Neural cell (in vitro differentiated cells): ENCODE measurements at regions not wholly inside any gene's neighbourhood (a gene's known extent, or its start where the extent isn't known, plus 50 kb on each side); places are given as distances from the start of the nearest gene placed in this dataset.

ENCODE experiments used
- H2AFZ ChIP-seq: fragments of 200-600, 300-800 bp; sonication (generic), shearing (Covaris generic); 2 replicates; pipeline ENCODE4 v1.6.0; 2014; ENCODE audit warnings: low read depth, mild to moderate bottlenecking, antibody characterized with exemption, low read length, moderate library complexity
- H3F3A ChIP-seq: fragments of 200-600 bp; shearing (Covaris generic); 2 replicates; pipeline ENCODE4 v1.6.1; 2016; ENCODE audit warnings: mild to moderate bottlenecking, moderate library complexity, mixed read lengths, antibody characterized with exemption, low read length; ENCODE audit not compliant: insufficient read depth, poor library complexity, severe bottlenecking
- H3K27ac ChIP-seq: fragments of 200-600, 300-800 bp; sonication (generic), shearing (Covaris generic); 2 replicates; pipeline ENCODE4 v1.5.1; 2014; ENCODE audit warnings: mild to moderate bottlenecking, low read length, moderate library complexity
- H3K27me3 ChIP-seq: fragments of 300-800, 200-600 bp; sonication (generic), shearing (Covaris generic); 2 replicates; pipeline ENCODE4 v1.6.0; 2014; ENCODE audit warnings: mild to moderate bottlenecking, low read depth, low read length, moderate library complexity; ENCODE audit not compliant: insufficient read depth
- H3K36me3 ChIP-seq: fragments of 300-800, 200-600 bp; sonication (generic), shearing (Covaris generic); 2 replicates; pipeline ENCODE4 v1.5.1; 2014; ENCODE audit warnings: mild to moderate bottlenecking, antibody characterized with exemption, low read length, moderate library complexity; ENCODE audit not compliant: insufficient read depth
- H3K4me2 ChIP-seq: fragments of 300-800, 200-600 bp; sonication (generic), shearing (Covaris generic); 2 replicates; pipeline ENCODE4 v1.6.0; 2014; ENCODE audit warnings: mild to moderate bottlenecking, low read length
- H3K4me3 ChIP-seq: fragments of 300-800, 200-600 bp; sonication (generic), shearing (Covaris generic); 2 replicates; pipeline ENCODE4 v1.5.1; 2014; ENCODE audit warnings: mild to moderate bottlenecking, low read length, moderate library complexity
- H3K79me2 ChIP-seq: fragments of 200-600 bp; shearing (Covaris generic); replicated peaks from 2 replicates; pipeline ENCODE4 v1.6.0; 2014; ENCODE audit warnings: mild to moderate bottlenecking, low read length, moderate library complexity; ENCODE audit not compliant: insufficient read depth
- H3K9ac ChIP-seq: fragments of 300-800, 200-600 bp; sonication (generic), shearing (Covaris generic); 2 replicates; pipeline ENCODE4 v1.6.1; 2016; ENCODE audit warnings: mild to moderate bottlenecking, low read length, mixed read lengths
- H3K9me2 ChIP-seq: fragments of 200-600 bp; shearing (Covaris generic); 2 replicates; pipeline ENCODE4 v1.6.1; 2016; ENCODE audit warnings: mild to moderate bottlenecking, low read length, mixed read lengths; ENCODE audit not compliant: insufficient read depth
- H3K9me3 ChIP-seq: fragments of 200-600, 300-800 bp; sonication (generic), shearing (Covaris generic); 2 replicates; pipeline ENCODE4 v1.6.1; 2016; ENCODE audit warnings: mild to moderate bottlenecking, mixed run types, low read length, moderate library complexity, mixed read lengths
- H4K20me1 ChIP-seq: fragments of 200-600 bp; shearing (Covaris generic); 2 replicates; pipeline ENCODE4 v1.6.1; 2016; ENCODE audit warnings: mild to moderate bottlenecking, mixed run types; ENCODE audit not compliant: insufficient read depth
- EP300 ChIP-seq: fragments of 450-650 bp; conservative IDR thresholded peaks from 2 replicates; pipeline ENCODE4 v1.6.1; 2014; ENCODE audit warnings: antibody characterized with exemption, mild to moderate bottlenecking, moderate library complexity; ENCODE audit not compliant: poor library complexity, severe bottlenecking
- EZH2 ChIP-seq: fragments of 200-600, 300-800 bp; shearing (Covaris generic), sonication (generic); IDR thresholded peaks from 2 replicates; pipeline ENCODE4 v1.6.1; 2014; ENCODE audit warnings: antibody characterized with exemption, low read length, borderline replicate concordance, mild to moderate bottlenecking; ENCODE audit not compliant: insufficient read depth, poor library complexity, severe bottlenecking
- MXI1 ChIP-seq: fragments of 450-650 bp; conservative IDR thresholded peaks from 2 replicates; pipeline ENCODE4 v1.6.1; 2014; ENCODE audit warnings: antibody characterized with exemption, mild to moderate bottlenecking; ENCODE audit not compliant: poor library complexity, severe bottlenecking
- POLR2AphosphoS5 ChIP-seq: IDR thresholded peaks from 2 replicates; pipeline ENCODE4 v1.6.1; 2012
- RAD21 ChIP-seq: fragments of 450-650 bp; conservative IDR thresholded peaks from 2 replicates; pipeline ENCODE4 v1.6.1; 2014; ENCODE audit warnings: antibody characterized with exemption, mild to moderate bottlenecking, moderate library complexity
- SMC3 ChIP-seq: fragments of 450-650 bp; conservative IDR thresholded peaks from 2 replicates; pipeline ENCODE4 v1.6.1; 2014; ENCODE audit warnings: antibody characterized with exemption, mild to moderate bottlenecking, moderate library complexity; ENCODE audit not compliant: poor library complexity
- TAF1 ChIP-seq: IDR thresholded peaks from 2 replicates; pipeline ENCODE4 v1.6.1; 2012; ENCODE audit warnings: low read depth
- TF ChIP-seq, protein P1 (sequence below): fragments of 450-650 bp; IDR thresholded peaks from 2 replicates; pipeline ENCODE4 v1.5.1; 2014; ENCODE audit warnings: antibody characterized with exemption, mild to moderate bottlenecking, moderate library complexity; ENCODE audit not compliant: poor library complexity, severe bottlenecking
- TF ChIP-seq, protein P2 (sequence below): IDR thresholded peaks from 2 replicates; pipeline ENCODE4 v1.6.1; 2012; ENCODE audit warnings: borderline replicate concordance

DNA sequence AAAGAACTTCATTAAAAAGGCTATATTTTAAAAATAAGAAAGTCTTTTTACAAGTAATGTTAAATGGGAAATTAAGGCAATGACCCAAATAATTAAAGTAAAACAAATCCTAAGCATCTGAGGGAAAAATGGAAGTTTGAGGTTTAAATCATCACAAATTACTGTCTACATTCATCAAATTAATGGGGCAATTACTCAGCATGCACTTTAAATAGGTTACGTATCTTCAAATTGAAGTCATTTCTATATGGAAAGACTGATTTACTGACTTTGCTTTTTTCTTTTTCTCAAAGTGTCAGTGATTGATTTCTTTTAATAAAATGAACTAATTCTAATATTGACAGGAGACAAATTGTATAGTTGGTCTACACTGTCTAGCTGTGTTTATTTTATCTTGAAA is 1452.3 kb downstream of the NCAM2 start:
- H3K79me2 ChIP-seq = no peaks in the 10 kb centered on the region
- no peaks in the 10 kb centered on the region for H3K27me3 ChIP-seq
- TF ChIP-seq EP300 (no peak), POLR2AphosphoS5 (no peak), EZH2 (no peak), TAF1 (no peak), MXI1 (no peak), SMC3 (no peak), RAD21 (no peak)
- TF ChIP-seq, protein P1, sequence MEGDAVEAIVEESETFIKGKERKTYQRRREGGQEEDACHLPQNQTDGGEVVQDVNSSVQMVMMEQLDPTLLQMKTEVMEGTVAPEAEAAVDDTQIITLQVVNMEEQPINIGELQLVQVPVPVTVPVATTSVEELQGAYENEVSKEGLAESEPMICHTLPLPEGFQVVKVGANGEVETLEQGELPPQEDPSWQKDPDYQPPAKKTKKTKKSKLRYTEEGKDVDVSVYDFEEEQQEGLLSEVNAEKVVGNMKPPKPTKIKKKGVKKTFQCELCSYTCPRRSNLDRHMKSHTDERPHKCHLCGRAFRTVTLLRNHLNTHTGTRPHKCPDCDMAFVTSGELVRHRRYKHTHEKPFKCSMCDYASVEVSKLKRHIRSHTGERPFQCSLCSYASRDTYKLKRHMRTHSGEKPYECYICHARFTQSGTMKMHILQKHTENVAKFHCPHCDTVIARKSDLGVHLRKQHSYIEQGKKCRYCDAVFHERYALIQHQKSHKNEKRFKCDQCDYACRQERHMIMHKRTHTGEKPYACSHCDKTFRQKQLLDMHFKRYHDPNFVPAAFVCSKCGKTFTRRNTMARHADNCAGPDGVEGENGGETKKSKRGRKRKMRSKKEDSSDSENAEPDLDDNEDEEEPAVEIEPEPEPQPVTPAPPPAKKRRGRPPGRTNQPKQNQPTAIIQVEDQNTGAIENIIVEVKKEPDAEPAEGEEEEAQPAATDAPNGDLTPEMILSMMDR = no peak
- TF ChIP-seq, protein P2, sequence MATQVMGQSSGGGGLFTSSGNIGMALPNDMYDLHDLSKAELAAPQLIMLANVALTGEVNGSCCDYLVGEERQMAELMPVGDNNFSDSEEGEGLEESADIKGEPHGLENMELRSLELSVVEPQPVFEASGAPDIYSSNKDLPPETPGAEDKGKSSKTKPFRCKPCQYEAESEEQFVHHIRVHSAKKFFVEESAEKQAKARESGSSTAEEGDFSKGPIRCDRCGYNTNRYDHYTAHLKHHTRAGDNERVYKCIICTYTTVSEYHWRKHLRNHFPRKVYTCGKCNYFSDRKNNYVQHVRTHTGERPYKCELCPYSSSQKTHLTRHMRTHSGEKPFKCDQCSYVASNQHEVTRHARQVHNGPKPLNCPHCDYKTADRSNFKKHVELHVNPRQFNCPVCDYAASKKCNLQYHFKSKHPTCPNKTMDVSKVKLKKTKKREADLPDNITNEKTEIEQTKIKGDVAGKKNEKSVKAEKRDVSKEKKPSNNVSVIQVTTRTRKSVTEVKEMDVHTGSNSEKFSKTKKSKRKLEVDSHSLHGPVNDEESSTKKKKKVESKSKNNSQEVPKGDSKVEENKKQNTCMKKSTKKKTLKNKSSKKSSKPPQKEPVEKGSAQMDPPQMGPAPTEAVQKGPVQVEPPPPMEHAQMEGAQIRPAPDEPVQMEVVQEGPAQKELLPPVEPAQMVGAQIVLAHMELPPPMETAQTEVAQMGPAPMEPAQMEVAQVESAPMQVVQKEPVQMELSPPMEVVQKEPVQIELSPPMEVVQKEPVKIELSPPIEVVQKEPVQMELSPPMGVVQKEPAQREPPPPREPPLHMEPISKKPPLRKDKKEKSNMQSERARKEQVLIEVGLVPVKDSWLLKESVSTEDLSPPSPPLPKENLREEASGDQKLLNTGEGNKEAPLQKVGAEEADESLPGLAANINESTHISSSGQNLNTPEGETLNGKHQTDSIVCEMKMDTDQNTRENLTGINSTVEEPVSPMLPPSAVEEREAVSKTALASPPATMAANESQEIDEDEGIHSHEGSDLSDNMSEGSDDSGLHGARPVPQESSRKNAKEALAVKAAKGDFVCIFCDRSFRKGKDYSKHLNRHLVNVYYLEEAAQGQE = no peak
- H2AFZ ChIP-seq = no peak overlapping the region
- H3K9me2 ChIP-seq = no peaks in the 10 kb centered on the region
- no peaks in the 10 kb centered on the region for H3K36me3 ChIP-seq
- H3K9me3 ChIP-seq = no peaks in the 10 kb centered on the region
- H3F3A ChIP-seq = no peaks in the 10 kb centered on the region
- H3K4me3 ChIP-seq = no peak overlapping the region
- no peak overlapping the region for H3K27ac ChIP-seq
- no peak overlapping the region for H3K4me2 ChIP-seq
- H3K9ac ChIP-seq = no peak overlapping the region
- no peaks in the 10 kb centered on the region for H4K20me1 ChIP-seq

DNA sequence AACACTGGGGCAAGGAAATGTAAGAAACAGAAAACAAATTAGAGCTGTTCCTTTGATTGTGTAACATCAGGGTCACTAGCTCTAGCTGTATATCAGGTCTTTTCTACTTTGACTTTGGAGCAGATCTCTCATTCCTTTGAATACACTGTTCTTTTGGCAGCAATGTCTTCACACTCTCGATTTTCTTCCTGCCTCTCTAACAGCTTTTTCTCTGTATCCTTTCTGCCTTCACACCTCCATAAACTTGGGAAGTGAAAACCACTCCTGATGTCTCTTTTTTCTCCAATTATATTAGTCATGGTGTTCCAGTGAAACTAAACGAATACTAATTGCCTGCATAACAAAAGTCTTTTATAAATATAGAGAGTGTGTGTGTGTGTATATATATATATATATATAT is 1458.0 kb downstream of the NCAM2 start:
- H2AFZ ChIP-seq = no peak overlapping the region
- H3K36me3 ChIP-seq = no peaks in the 10 kb centered on the region
- H3K9ac ChIP-seq = no peak overlapping the region
- H4K20me1 ChIP-seq = no peaks in the 10 kb centered on the region
- no peaks in the 10 kb centered on the region for H3K9me3 ChIP-seq
- H3K4me2 ChIP-seq = no peak overlapping the region
- no peaks in the 10 kb centered on the region for H3K27me3 ChIP-seq
- no peak overlapping the region for H3K27ac ChIP-seq
- H3F3A ChIP-seq = no peaks in the 10 kb centered on the region
- H3K79me2 ChIP-seq = no peaks in the 10 kb centered on the region
- TF ChIP-seq SMC3 (no peak), RAD21 (no peak), POLR2AphosphoS5 (no peak), EP300 (no peak), EZH2 (no peak), MXI1 (no peak), TAF1 (no peak)
- TF ChIP-seq, protein P1 = no peak
- TF ChIP-seq, protein P2 = no peak
- H3K9me2 ChIP-seq = no peaks in the 10 kb centered on the region
- no peak overlapping the region for H3K4me3 ChIP-seq
